Stimulated activated naive CD4-positive, alpha-beta T cell (primary cell): ENCODE measurements at regions not wholly inside any gene's neighbourhood (a gene's known extent, or its start where the extent isn't known, plus 50 kb on each side); places are given as distances from the start of the nearest gene placed in this dataset.
"Not testable (repeated sequence)": the region's sequence is repeated elsewhere in the genome, so short reads cannot be mapped to it uniquely, and the experiment has no call there.

ENCODE experiments used
- DNase-seq, 6 experiments: peaks; one replicate each; lab custom pipeline; 2025; lab: John Stamatoyannopoulos, UW

GRCh38 chr1:198809247-198809646, 170.4 kb downstream of the PTPRC start:
- DNase-seq: no peak

GRCh38 chr1:198811449-198811848, 172.6 kb downstream of the PTPRC start:
- DNase-seq: no peak

GRCh38 chr1:198823626-198824025, 184.8 kb downstream of the PTPRC start:
- no peak for DNase-seq

- DNase-seq: no peak
Observed at GRCh38 chr1:198825254-198825653, 186.4 kb downstream of the PTPRC start.

GRCh38 chr1:198829356-198829755, 190.5 kb downstream of the PTPRC start:
- DNase-seq: no peak

GRCh38 chr1:198829944-198830343, 191.1 kb downstream of the PTPRC start:
- no peak for DNase-seq

GRCh38 chr1:198830412-198830811, 191.6 kb downstream of the PTPRC start:
- DNase-seq: peak in 1 of 6 experiments; percentile 0

GRCh38 chr1:198833706-198834503, 195.1 kb downstream of the PTPRC start:
- DNase-seq: no peak

GRCh38 chr1:198837278-198838021, 198.6 kb downstream of the PTPRC start:
- DNase-seq: no peak

- DNase-seq: no peak
Observed at GRCh38 chr1:198838022-198838342, 199.1 kb downstream of the PTPRC start.

- DNase-seq: no peak
Observed at GRCh38 chr1:198841477-198841876, 202.6 kb downstream of the PTPRC start.

- no peak for DNase-seq
Observed at GRCh38 chr1:198842686-198843085, 203.8 kb downstream of the PTPRC start.

- no peak for DNase-seq
Observed at GRCh38 chr1:198845271-198845670, 206.4 kb downstream of the PTPRC start.

- no peak for DNase-seq
Observed at GRCh38 chr1:198845851-198846250, 207.0 kb downstream of the PTPRC start.

- DNase-seq: no peak
Observed at GRCh38 chr1:198846556-198846955, 207.7 kb downstream of the PTPRC start.

- no peak for DNase-seq
Observed at GRCh38 chr1:198848206-198848605, 209.4 kb downstream of the PTPRC start.

- DNase-seq: no peak
Observed at GRCh38 chr1:198848649-198849048, 209.8 kb downstream of the PTPRC start.

- DNase-seq: no peak
Observed at GRCh38 chr1:198849093-198849492, 210.3 kb downstream of the PTPRC start.

GRCh38 chr1:198850196-198850595, 211.4 kb downstream of the PTPRC start:
- DNase-seq: no peak

GRCh38 chr1:198850966-198851365, 212.1 kb downstream of the PTPRC start:
- not testable (repeated sequence) for DNase-seq

GRCh38 chr1:198856601-198857000, 217.8 kb downstream of the PTPRC start:
- no peak for DNase-seq

GRCh38 chr1:198858033-198858432, 219.2 kb downstream of the PTPRC start:
- DNase-seq: no peak

GRCh38 chr1:198860371-198860770, 221.5 kb downstream of the PTPRC start:
- DNase-seq: no peak

- no peak for DNase-seq
Observed at GRCh38 chr1:198861636-198862035, 222.8 kb downstream of the PTPRC start.
